Stimulated activated CD8-positive, alpha-beta memory T cell treated with anti-CD3 and anti-CD28 coated beads, Interleukin-7, amount 100 ng/mL, for 48 hours (primary cell): ENCODE measurements at regions not wholly inside any gene's neighbourhood (a gene's known extent, or its start where the extent isn't known, plus 50 kb on each side); places are given as distances from the start of the nearest gene placed in this dataset.
"Not testable (repeated sequence)": the region's sequence is repeated elsewhere in the genome, so short reads cannot be mapped to it uniquely, and the experiment has no call there.

Source experiments
- DNase-seq, 2 donors: peaks; one replicate each; pipeline ENCODE4 v3.0.0-alpha.2; 2020; ENCODE audit warnings: low read depth in 1 of 2; ENCODE audit errors: extremely low read depth in 1 of 2

GRCh38 chr4:179361978-179362486 lies 1919.8 kb upstream of the AGA start:
- DNase-seq, result no peak

GRCh38 chr4:179365932-179366331 lies 1923.7 kb upstream of the AGA start:
- DNase-seq, result not testable (repeated sequence)

- no peak for DNase-seq
These were observed 1930.0 kb upstream of the AGA start for GRCh38 chr4:179372242-179372641.

- DNase-seq, result no peak
These were observed 1930.5 kb upstream of the AGA start for GRCh38 chr4:179372746-179373145.

- not testable (repeated sequence) for DNase-seq
These were observed 1936.6 kb upstream of the AGA start for GRCh38 chr4:179378847-179379246.

- no peak for DNase-seq
These were observed 1950.5 kb upstream of the AGA start for GRCh38 chr4:179392787-179393186.

- DNase-seq, result no peak
These were observed 1956.2 kb upstream of the AGA start for GRCh38 chr4:179398414-179398813.

GRCh38 chr4:179399054-179399782 lies 1957.0 kb upstream of the AGA start:
- no peak for DNase-seq

GRCh38 chr4:179415037-179415846 lies 1973.0 kb upstream of the AGA start:
- DNase-seq, result no peak

- no peak for DNase-seq
These were observed 1973.6 kb upstream of the AGA start for GRCh38 chr4:179415847-179416223.

GRCh38 chr4:179417357-179417756 lies 1975.1 kb upstream of the AGA start:
- no peak for DNase-seq

GRCh38 chr4:179437962-179438361 lies 1995.7 kb upstream of the AGA start:
- DNase-seq, result no peak

- DNase-seq, result no peak
These were observed 1999.4 kb upstream of the AGA start for GRCh38 chr4:179441596-179441995.

GRCh38 chr4:179447308-179447707 lies 2005.1 kb upstream of the AGA start:
- no peak for DNase-seq

- DNase-seq, result no peak
These were observed 2023.0 kb upstream of the AGA start for GRCh38 chr4:179465131-179465797.

- no peak for DNase-seq
These were observed 2025.6 kb upstream of the AGA start for GRCh38 chr4:179467878-179468277.

- DNase-seq, result no peak
These were observed 2029.9 kb upstream of the AGA start for GRCh38 chr4:179472164-179472563.

- DNase-seq, result no peak
These were observed 2036.4 kb upstream of the AGA start for GRCh38 chr4:179478608-179479007.

GRCh38 chr4:179485781-179486180 lies 2043.5 kb upstream of the AGA start:
- DNase-seq, result no peak

- no peak for DNase-seq
These were observed 2044.5 kb upstream of the AGA start for GRCh38 chr4:179486570-179487335.
